GM23338 (cell line): ENCODE measurements at regions not wholly inside any gene's neighbourhood (a gene's known extent, or its start where the extent isn't known, plus 50 kb on each side); places are given as distances from the start of the nearest gene placed in this dataset.

Experiments used
- ATAC-seq: fragments of 200-7000 bp; cut with Tn5 transposase; 3 replicates; pipeline ENCODE4 v1.9.1; 2020
- DNase-seq: peaks from one replicate; pipeline ENCODE4 v3.0.0-alpha.2; 2015; ENCODE audit warnings: low spot score
- H2AFZ ChIP-seq: fragments of 200-600 bp; sonication (generic); 2 replicates; pipeline ENCODE4 v1.8.0; 2016; ENCODE audit warnings: antibody characterized with exemption, mild to moderate bottlenecking, moderate library complexity
- H3F3A ChIP-seq: fragments of 200-600 bp; sonication (generic); replicated peaks from 2 replicates; pipeline ENCODE4 v1.8.0; 2017; ENCODE audit warnings: antibody characterized with exemption, mixed run types, low read depth
- H3K27ac ChIP-seq: fragments of 200-600 bp; sonication (generic); 2 replicates; pipeline ENCODE4 v1.6.1; 2016; ENCODE audit warnings: low read depth
- H3K27me3 ChIP-seq: fragments of 200-600 bp; sonication (generic); 2 replicates; pipeline ENCODE4 v1.8.0; 2016; ENCODE audit warnings: mild to moderate bottlenecking, mixed run types, moderate library complexity; ENCODE audit not compliant: insufficient read depth
- H3K36me3 ChIP-seq: fragments of 200-600 bp; sonication (generic); 2 replicates; pipeline ENCODE4 v1.8.0; 2016; ENCODE audit warnings: mild to moderate bottlenecking; ENCODE audit not compliant: insufficient read depth
- H3K4me1 ChIP-seq: fragments of 200-600 bp; sonication (generic); 2 replicates; pipeline ENCODE4 v1.8.0; 2016; ENCODE audit warnings: mild to moderate bottlenecking, moderate library complexity; ENCODE audit not compliant: insufficient read depth
- H3K4me2 ChIP-seq: fragments of 200-600 bp; sonication (generic); 2 replicates; pipeline ENCODE4 v1.7.1; 2017; ENCODE audit warnings: mixed run types
- H3K4me3 ChIP-seq: fragments of 200-600 bp; sonication (generic); 2 replicates; pipeline ENCODE4 v1.6.1; 2016; ENCODE audit warnings: mixed run types
- H3K79me2 ChIP-seq: fragments of 200-600 bp; sonication (generic); replicated peaks from 2 replicates; pipeline ENCODE4 v1.8.0; 2017; ENCODE audit warnings: mild to moderate bottlenecking; ENCODE audit not compliant: insufficient read depth
- H3K9me2 ChIP-seq: fragments of 200-600 bp; sonication (generic); 2 replicates; pipeline ENCODE4 v1.8.0; 2017; ENCODE audit not compliant: insufficient read depth
- H4K20me1 ChIP-seq: fragments of 200-600 bp; sonication (generic); replicated peaks from 2 replicates; pipeline ENCODE4 v1.8.0; 2017; ENCODE audit warnings: mild to moderate bottlenecking; ENCODE audit not compliant: insufficient read depth
- H3K27ac Mint-ChIP-seq: 2 replicates; pipeline ENCODE4 v1.8.0; 2020; ENCODE audit warnings: inconsistent platforms, mild to moderate bottlenecking, moderate library complexity, mixed read lengths
- H3K27me3 Mint-ChIP-seq: 3 replicates; pipeline ENCODE4 v1.8.0; 2022; ENCODE audit warnings: low read depth, mild to moderate bottlenecking, moderate library complexity, mixed read lengths, inconsistent platforms; ENCODE audit not compliant: insufficient read depth, poor library complexity
- H3K36me3 Mint-ChIP-seq: 3 replicates; pipeline ENCODE4 v1.8.0; 2021; ENCODE audit warnings: low read depth, mild to moderate bottlenecking, inconsistent platforms, moderate library complexity, mixed read lengths
- H3K4me1 Mint-ChIP-seq: 3 replicates; pipeline ENCODE4 v1.8.0; 2020; ENCODE audit warnings: mild to moderate bottlenecking, inconsistent platforms, mixed read lengths
- H3K4me3 Mint-ChIP-seq: 3 replicates; pipeline ENCODE4 v1.8.0; 2021; ENCODE audit warnings: moderate library complexity, mild to moderate bottlenecking, inconsistent platforms, mixed read lengths
- H3K9me3 Mint-ChIP-seq: 3 replicates; pipeline ENCODE4 v1.8.0; 2020; ENCODE audit warnings: moderate library complexity, mild to moderate bottlenecking, inconsistent platforms, mixed read lengths
- EZH2phosphoT487 ChIP-seq: fragments of 200-600 bp; sonication (generic); IDR thresholded peaks from one replicate; pipeline ENCODE4 v1.8.1; 2018; ENCODE audit warnings: antibody characterized with exemption; ENCODE audit not compliant: unreplicated experiment
- JUNB ChIP-seq: IDR thresholded peaks from one replicate; pipeline ENCODE4 v1.6.1; 2016; ENCODE audit warnings: antibody characterized with exemption; ENCODE audit not compliant: unreplicated experiment
- POLR2AphosphoS5 ChIP-seq: IDR thresholded peaks from 2 replicates; pipeline ENCODE4 v1.6.1; 2016; ENCODE audit warnings: antibody characterized with exemption, low read depth
- STAT1 ChIP-seq: IDR thresholded peaks from one replicate; pipeline ENCODE4 v1.6.1; 2016; ENCODE audit warnings: antibody characterized with exemption; ENCODE audit not compliant: unreplicated experiment
- ZNF114 ChIP-seq: fragments of 250-450 bp; sonication (Bioruptor Pico); IDR thresholded peaks from 2 replicates; pipeline ENCODE4 v1.5.0; 2020; ENCODE audit warnings: mild to moderate bottlenecking, moderate library complexity
- ZNF331 ChIP-seq: fragments of 250-450 bp; sonication (Bioruptor Pico); IDR thresholded peaks from 2 replicates; pipeline ENCODE4 v1.5.0; 2020; ENCODE audit warnings: low read depth, mild to moderate bottlenecking, moderate library complexity
- ZNF462 ChIP-seq: fragments of 250-450 bp; sonication (Bioruptor Pico); IDR thresholded peaks from 2 replicates; pipeline ENCODE4 v1.5.0; 2020; ENCODE audit warnings: mild to moderate bottlenecking, moderate library complexity
- TF ChIP-seq, protein P1 (sequence below): IDR thresholded peaks from 2 replicates; pipeline ENCODE4 v1.6.1; 2016; ENCODE audit warnings: antibody characterized with exemption
- TF ChIP-seq, protein P2 (sequence below): IDR thresholded peaks from one replicate; pipeline ENCODE4 v1.6.1; 2018; ENCODE audit warnings: antibody characterized with exemption; ENCODE audit not compliant: unreplicated experiment
- TF ChIP-seq, protein P3 (sequence below), 2 experiments: fragments of 200-600 bp in 1 of 2; sonication (generic) in 1 of 2; conservative IDR thresholded peaks; 2 replicates each; pipeline versions ENCODE4 v1.5.1 to v1.6.1; 2016 to 2017; ENCODE audit warnings: antibody characterized with exemption in 2 of 2, low read depth in 2 of 2, mild to moderate bottlenecking in 2 of 2, moderate library complexity in 1 of 2

GRCh38 chr9:20135119-20135697, 346.4 kb upstream of the SLC24A2 start:
- DNase-seq = no peak
- Mint-ChIP-seq H3K27me3 (no peaks in the 10 kb centered on the region), H3K4me1 (peaks cover 21% of the 10 kb centered on the region), H3K9me3 (no peaks in the 10 kb centered on the region), H3K36me3 (no peaks in the 10 kb centered on the region), H3K4me3 (no peak overlapping the region), H3K27ac (no peak overlapping the region)
- no peaks in the 10 kb centered on the region for H3K79me2 ChIP-seq
- no peaks in the 10 kb centered on the region; the same call in 1 of the 2 replicates for H3K4me1 ChIP-seq
- H3K27ac ChIP-seq = no peak overlapping the region
- no peaks in the 10 kb centered on the region for H3K27me3 ChIP-seq
- no peak overlapping the region for H2AFZ ChIP-seq
- no peaks in the 10 kb centered on the region for H3F3A ChIP-seq
- H3K36me3 ChIP-seq = no peaks in the 10 kb centered on the region
- TF ChIP-seq ZNF114 (no peak), STAT1 (no peak), POLR2AphosphoS5 (no peak), JUNB (no peak)
- TF ChIP-seq, protein P1, sequence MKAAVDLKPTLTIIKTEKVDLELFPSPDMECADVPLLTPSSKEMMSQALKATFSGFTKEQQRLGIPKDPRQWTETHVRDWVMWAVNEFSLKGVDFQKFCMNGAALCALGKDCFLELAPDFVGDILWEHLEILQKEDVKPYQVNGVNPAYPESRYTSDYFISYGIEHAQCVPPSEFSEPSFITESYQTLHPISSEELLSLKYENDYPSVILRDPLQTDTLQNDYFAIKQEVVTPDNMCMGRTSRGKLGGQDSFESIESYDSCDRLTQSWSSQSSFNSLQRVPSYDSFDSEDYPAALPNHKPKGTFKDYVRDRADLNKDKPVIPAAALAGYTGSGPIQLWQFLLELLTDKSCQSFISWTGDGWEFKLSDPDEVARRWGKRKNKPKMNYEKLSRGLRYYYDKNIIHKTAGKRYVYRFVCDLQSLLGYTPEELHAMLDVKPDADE = no peak
- TF ChIP-seq, protein P2, sequence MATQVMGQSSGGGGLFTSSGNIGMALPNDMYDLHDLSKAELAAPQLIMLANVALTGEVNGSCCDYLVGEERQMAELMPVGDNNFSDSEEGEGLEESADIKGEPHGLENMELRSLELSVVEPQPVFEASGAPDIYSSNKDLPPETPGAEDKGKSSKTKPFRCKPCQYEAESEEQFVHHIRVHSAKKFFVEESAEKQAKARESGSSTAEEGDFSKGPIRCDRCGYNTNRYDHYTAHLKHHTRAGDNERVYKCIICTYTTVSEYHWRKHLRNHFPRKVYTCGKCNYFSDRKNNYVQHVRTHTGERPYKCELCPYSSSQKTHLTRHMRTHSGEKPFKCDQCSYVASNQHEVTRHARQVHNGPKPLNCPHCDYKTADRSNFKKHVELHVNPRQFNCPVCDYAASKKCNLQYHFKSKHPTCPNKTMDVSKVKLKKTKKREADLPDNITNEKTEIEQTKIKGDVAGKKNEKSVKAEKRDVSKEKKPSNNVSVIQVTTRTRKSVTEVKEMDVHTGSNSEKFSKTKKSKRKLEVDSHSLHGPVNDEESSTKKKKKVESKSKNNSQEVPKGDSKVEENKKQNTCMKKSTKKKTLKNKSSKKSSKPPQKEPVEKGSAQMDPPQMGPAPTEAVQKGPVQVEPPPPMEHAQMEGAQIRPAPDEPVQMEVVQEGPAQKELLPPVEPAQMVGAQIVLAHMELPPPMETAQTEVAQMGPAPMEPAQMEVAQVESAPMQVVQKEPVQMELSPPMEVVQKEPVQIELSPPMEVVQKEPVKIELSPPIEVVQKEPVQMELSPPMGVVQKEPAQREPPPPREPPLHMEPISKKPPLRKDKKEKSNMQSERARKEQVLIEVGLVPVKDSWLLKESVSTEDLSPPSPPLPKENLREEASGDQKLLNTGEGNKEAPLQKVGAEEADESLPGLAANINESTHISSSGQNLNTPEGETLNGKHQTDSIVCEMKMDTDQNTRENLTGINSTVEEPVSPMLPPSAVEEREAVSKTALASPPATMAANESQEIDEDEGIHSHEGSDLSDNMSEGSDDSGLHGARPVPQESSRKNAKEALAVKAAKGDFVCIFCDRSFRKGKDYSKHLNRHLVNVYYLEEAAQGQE = no peak
- no peak overlapping the region for H3K4me2 ChIP-seq
- no peak for ATAC-seq
- H3K9me2 ChIP-seq = no peaks in the 10 kb centered on the region
- H3K4me3 ChIP-seq = no peak overlapping the region
- H4K20me1 ChIP-seq = no peaks in the 10 kb centered on the region

DNA sequence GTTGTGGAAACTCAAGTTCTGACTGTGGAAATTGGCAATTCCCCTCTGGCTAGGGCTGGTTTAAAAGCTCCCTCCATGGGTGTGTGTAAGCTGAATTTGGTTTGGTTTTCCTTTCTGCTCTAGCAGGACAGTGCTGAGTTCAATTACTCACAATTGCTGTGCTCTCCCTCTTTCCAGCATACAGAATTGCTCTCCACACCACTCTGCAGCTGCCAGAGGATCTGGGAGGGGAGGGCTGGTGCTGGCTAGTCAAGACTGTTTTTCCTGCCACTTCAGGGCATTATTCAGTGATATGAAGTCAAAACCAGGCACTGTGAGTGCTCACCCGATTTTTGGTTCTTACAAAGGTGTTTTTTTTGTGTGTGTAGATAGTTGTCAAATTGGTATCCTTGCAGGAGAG, 336.9 kb upstream of the SLC24A2 start:
- Mint-ChIP-seq H3K4me3 (no peak overlapping the region), H3K4me1 (peaks cover 8% of the 10 kb centered on the region), H3K9me3 (no peaks in the 10 kb centered on the region), H3K27me3 (no peaks in the 10 kb centered on the region), H3K36me3 (no peaks in the 10 kb centered on the region), H3K27ac (no peak overlapping the region)
- Histone ChIP-seq H3K4me3 (no peak overlapping the region), H3K27me3 (no peaks in the 10 kb centered on the region), H3F3A (no peaks in the 10 kb centered on the region), H3K27ac (no peak overlapping the region), H2AFZ (no peak overlapping the region), H3K4me1 (no peaks in the 10 kb centered on the region), H3K36me3 (no peaks in the 10 kb centered on the region), H4K20me1 (no peaks in the 10 kb centered on the region), H3K9me2 (no peaks in the 10 kb centered on the region), H3K4me2 (no peak overlapping the region), H3K79me2 (no peaks in the 10 kb centered on the region)
- peak; percentile 42; the same call in 2 of the 3 replicates for ATAC-seq
- DNase-seq = no peak
- TF ChIP-seq STAT1 (no peak), ZNF331 (no peak), ZNF462 (CRISPR knock-in tag) (no peak), EZH2phosphoT487 (no peak)
- TF ChIP-seq, protein P3, sequence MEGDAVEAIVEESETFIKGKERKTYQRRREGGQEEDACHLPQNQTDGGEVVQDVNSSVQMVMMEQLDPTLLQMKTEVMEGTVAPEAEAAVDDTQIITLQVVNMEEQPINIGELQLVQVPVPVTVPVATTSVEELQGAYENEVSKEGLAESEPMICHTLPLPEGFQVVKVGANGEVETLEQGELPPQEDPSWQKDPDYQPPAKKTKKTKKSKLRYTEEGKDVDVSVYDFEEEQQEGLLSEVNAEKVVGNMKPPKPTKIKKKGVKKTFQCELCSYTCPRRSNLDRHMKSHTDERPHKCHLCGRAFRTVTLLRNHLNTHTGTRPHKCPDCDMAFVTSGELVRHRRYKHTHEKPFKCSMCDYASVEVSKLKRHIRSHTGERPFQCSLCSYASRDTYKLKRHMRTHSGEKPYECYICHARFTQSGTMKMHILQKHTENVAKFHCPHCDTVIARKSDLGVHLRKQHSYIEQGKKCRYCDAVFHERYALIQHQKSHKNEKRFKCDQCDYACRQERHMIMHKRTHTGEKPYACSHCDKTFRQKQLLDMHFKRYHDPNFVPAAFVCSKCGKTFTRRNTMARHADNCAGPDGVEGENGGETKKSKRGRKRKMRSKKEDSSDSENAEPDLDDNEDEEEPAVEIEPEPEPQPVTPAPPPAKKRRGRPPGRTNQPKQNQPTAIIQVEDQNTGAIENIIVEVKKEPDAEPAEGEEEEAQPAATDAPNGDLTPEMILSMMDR (conservative IDR thresholded peaks at IDR 0.05; ENCODE audit: low read depth in 2 of 2) = no peak
